ENCODE measurements at regions not wholly inside any gene's neighbourhood (a gene's known extent, or its start where the extent isn't known, plus 50 kb on each side); places are given as distances from the start of the nearest gene placed in this dataset.

GRCh38 chr2:215620528-215620927 is 184.7 kb upstream of the FN1 start:
- no peak for DNase-seq
- no peaks in the 10 kb centered on the region for H3K27me3 ChIP-seq
- intact Hi-C loops (cut with DNase I): no loop called here
- no peaks in the 10 kb centered on the region for H3K36me3 ChIP-seq
- TF ChIP-seq POLR2A (IDR thresholded peaks at IDR 0.05): no peak
- TF ChIP-seq CTCF (IDR thresholded peaks at IDR 0.05): no peak
- 84 to 93% methylated on average over 3 of the region's 3 CpGs for WGBS, 2 donors
- no peak overlapping the region for H3K27ac ChIP-seq
- no peaks in the 10 kb centered on the region for H3K9me3 ChIP-seq
- peaks cover 0 to 6% (median 0%) of the 10 kb centered on the region in 3 donors for H3K4me1 ChIP-seq
- H3K4me3 ChIP-seq: no peak overlapping the region

DNA sequence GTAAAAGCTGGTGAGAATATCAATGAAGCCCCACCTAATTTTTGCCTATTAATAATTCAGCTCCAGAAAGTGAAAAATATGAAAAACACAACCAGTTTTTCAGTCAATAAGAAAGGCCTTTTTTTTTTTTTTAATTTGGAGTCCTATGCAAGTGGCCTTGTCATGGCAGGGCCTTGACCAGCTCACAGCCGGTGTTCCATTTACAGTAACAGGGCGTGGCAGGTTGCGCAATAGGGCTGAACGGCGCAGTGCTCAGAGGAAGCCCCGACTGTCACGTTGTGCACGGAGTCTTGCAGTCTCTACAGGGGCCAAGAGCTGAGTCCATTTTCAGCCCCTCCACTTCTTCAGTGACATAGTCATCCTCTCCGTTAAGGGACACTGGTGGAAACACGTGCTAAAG is 184.1 kb upstream of the FN1 start:
- Histone ChIP-seq H3K4me1 (peaks cover 0 to 6% (median 0%) of the 10 kb centered on the region in 3 donors), H3K4me3 (no peak overlapping the region), H3K27ac (no peak overlapping the region), H3K9me3 (no peaks in the 10 kb centered on the region), H3K36me3 (no peaks in the 10 kb centered on the region), H3K27me3 (no peaks in the 10 kb centered on the region)
- intact Hi-C loops (cut with DNase I): no loop called here
- no peak for TF ChIP-seq POLR2A (IDR thresholded peaks at IDR 0.05)
- no peak for TF ChIP-seq CTCF (IDR thresholded peaks at IDR 0.05)
- DNase-seq: no peak
- 31 to 86% methylated on average over 5 to 8 of the region's 10 CpGs for WGBS, 2 donors

- no peak overlapping the region for H3K27ac ChIP-seq
- no peaks in the 10 kb centered on the region for H3K27me3 ChIP-seq
- no peaks in the 10 kb centered on the region for H3K36me3 ChIP-seq
- intact Hi-C loops (cut with DNase I): no loop called here
- DNase-seq: no peak
- H3K9me3 ChIP-seq: no peaks in the 10 kb centered on the region
- TF ChIP-seq CTCF (IDR thresholded peaks at IDR 0.05): no peak
- no peak for TF ChIP-seq POLR2A (IDR thresholded peaks at IDR 0.05)
- peaks cover 0 to 5% (median 0%) of the 10 kb centered on the region in 3 donors for H3K4me1 ChIP-seq
- no peak overlapping the region for H3K4me3 ChIP-seq
- 33 to 40% methylated on average over 13 to 14 of the region's 14 CpGs for WGBS, 2 donors
Observed at GRCh38 chr2:215619022-215619958, 183.4 kb upstream of the FN1 start.

DNA sequence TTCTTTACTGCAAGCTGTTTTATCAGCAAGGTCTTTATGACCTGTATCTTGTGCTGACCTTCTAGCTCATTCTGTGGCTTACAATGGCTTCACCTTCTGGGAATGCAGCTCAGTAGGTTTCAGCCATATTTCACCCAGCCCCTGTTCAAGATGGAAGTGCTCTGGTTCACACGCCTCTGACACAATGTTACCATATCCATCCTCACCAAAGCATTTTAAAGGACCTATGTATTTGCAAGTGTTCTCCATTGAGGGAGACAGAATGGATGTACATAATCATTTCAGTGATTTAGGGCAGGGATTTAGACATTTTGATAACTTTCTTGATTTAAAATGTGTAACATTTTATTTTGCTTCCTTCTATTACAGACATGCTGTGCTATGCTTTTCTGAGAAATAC is 182.3 kb upstream of the FN1 start:
- no peaks in the 10 kb centered on the region for H3K9me3 ChIP-seq
- no peak for DNase-seq
- H3K27me3 ChIP-seq: no peaks in the 10 kb centered on the region
- no peaks in the 10 kb centered on the region for H3K4me1 ChIP-seq
- no peak overlapping the region for H3K4me3 ChIP-seq
- intact Hi-C loops (cut with DNase I): no loop called here
- WGBS, 2 donors: 81 to 100% methylated on average over 1 of the region's 1 CpG
- TF ChIP-seq CTCF (IDR thresholded peaks at IDR 0.05) (no peak), POLR2A (IDR thresholded peaks at IDR 0.05) (no peak)
- no peak overlapping the region for H3K27ac ChIP-seq
- no peaks in the 10 kb centered on the region for H3K36me3 ChIP-seq

- TF ChIP-seq POLR2A (IDR thresholded peaks at IDR 0.05) (no peak), CTCF (IDR thresholded peaks at IDR 0.05) (no peak)
- WGBS, 2 donors: 52 to 58% methylated on average over 4 of the region's 4 CpGs
- Histone ChIP-seq H3K9me3 (no peaks in the 10 kb centered on the region), H3K4me1 (no peaks in the 10 kb centered on the region), H3K27ac (no peak overlapping the region), H3K27me3 (no peaks in the 10 kb centered on the region), H3K36me3 (no peaks in the 10 kb centered on the region), H3K4me3 (no peak overlapping the region)
- no peak for DNase-seq
- intact Hi-C loops (cut with DNase I): no loop called here
Observed at GRCh38 chr2:215617060-215617824, 181.4 kb upstream of the FN1 start.
